ENCODE measurements at regions not wholly inside any gene's neighbourhood (a gene's known extent, or its start where the extent isn't known, plus 50 kb on each side); places are given as distances from the start of the nearest gene placed in this dataset.

DNA sequence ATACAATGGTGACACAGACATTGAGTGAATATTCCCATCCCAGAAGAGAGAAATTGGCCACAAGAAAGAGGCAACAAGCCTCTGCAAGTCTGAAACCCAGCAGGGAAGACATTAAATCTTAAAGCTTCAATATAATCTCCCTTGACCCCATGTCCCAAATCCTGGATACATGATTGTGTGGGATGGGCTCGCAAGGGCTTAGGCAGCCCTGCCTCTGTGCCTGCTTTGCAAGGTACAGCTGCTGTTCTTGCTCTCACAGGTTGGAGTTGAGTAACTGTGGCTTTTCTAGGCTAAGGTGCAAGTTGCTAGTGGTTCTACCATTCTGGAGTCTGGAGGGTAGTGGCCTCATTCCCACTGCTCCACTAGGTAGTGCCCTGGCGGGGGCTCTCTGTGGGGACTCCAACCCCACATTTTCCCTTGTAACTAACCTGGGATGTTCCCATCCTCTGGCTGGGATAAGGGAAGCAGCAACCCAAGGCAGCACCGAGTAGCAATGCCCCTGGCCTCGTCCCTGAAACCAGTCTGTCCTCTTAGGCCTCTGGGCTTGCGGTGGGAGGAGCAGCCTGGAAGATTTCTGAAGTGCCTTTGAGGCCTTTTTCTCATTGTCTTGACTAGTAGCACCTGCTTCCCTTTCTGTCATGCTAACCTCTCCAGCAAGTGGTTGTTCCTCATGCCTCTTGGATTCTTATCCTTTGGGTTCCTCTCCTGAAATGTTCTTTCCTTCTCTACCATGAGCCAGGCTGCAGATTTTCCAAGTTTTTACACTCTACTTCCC, 90.0 kb downstream of the FAM174B start:
- H3K4me3 ChIP-seq (ENCODE audit: low read depth, low read length): no peak overlapping the region
- no peak overlapping the region for H3K9ac ChIP-seq (ENCODE audit: low read depth, low read length)
- H3K4me1 ChIP-seq (ENCODE audit: control insufficient read depth, insufficient read depth, low read length): no peaks in the 10 kb centered on the region
- H3K9me3 ChIP-seq (ENCODE audit: control insufficient read depth, insufficient read depth, low read length): no peaks in the 10 kb centered on the region
- H3K27me3 ChIP-seq (ENCODE audit: control insufficient read depth, insufficient read depth, low read length): no peaks in the 10 kb centered on the region
- no peak overlapping the region for H3K27ac ChIP-seq (ENCODE audit: low read depth, low read length)
- H3K36me3 ChIP-seq (ENCODE audit: control insufficient read depth, insufficient read depth, low read length): no peaks in the 10 kb centered on the region

DNA sequence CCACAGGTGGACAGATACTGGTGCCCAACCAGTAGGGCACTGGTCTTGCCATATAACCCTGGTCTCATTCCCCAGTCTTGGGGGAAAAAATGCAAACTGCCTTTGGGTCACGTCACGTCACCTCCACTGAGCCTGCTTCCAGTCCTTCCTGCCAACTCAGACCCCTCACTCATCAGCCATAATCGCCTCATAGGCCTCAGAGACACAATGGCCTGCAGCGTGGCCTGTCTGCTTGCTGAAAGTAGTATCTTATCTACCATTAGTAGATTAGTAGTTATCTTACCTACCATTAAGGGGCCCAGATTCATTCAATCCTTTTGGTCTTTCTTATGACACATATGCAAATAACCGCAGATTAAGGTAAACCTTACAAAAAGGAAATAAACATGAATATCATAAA, 93.8 kb downstream of the FAM174B start:
- Histone ChIP-seq H3K4me3 (ENCODE audit: low read depth, low read length) (no peak overlapping the region), H3K9me3 (ENCODE audit: control insufficient read depth, insufficient read depth, low read length) (no peaks in the 10 kb centered on the region), H3K27ac (ENCODE audit: low read depth, low read length) (no peak overlapping the region), H3K9ac (ENCODE audit: low read depth, low read length) (no peak overlapping the region), H3K4me1 (ENCODE audit: control insufficient read depth, insufficient read depth, low read length) (no peaks in the 10 kb centered on the region), H3K27me3 (ENCODE audit: control insufficient read depth, insufficient read depth, low read length) (no peaks in the 10 kb centered on the region), H3K36me3 (ENCODE audit: control insufficient read depth, insufficient read depth, low read length) (no peaks in the 10 kb centered on the region)

DNA sequence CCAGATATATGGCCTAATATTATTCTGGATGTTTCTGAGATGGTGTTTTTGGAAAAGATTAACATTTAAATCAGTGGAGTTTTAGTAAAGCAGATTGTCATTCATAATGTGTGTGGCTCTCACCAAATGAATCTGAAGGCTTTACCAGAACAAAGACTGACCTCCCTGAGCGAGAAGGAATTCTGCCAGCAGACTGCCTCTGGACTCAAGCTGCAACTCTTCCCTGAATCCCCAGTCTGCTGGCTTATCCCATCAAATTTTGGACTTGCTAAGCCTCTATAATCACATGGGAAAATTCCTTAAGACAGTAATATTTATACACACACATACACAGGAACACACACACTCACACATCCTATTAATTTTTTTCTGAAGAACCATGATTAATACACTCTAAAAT, 102.3 kb downstream of the FAM174B start:
- H3K36me3 ChIP-seq (ENCODE audit: control insufficient read depth, insufficient read depth, low read length): no peaks in the 10 kb centered on the region

DNA sequence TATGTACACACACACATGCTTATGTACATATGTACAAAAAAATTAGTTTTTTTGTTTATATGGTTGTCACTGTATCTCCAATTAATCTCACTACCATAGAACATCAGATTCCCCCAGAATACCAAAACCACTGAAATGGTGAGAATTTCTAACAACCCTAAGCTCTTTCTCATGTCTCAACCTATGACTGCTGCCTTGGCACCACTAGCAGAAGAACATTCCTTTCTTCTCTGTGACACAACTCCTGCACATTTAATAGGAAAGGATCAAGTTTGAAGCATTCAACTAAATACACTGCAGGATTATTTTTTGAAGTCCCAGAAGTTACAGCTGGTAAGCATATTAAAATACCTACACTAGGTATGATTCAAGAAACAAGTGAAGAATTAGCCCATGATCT, 109.6 kb downstream of the FAM174B start:
- Histone ChIP-seq H3K36me3 (ENCODE audit: control insufficient read depth, insufficient read depth, low read length) (no peaks in the 10 kb centered on the region), H3K27ac (ENCODE audit: low read depth, low read length) (no peak overlapping the region), H3K27me3 (ENCODE audit: control insufficient read depth, insufficient read depth, low read length) (no peaks in the 10 kb centered on the region; the same call in 1 of the 2 replicates), H3K4me3 (ENCODE audit: low read depth, low read length) (no peak overlapping the region), H3K9ac (ENCODE audit: low read depth, low read length) (no peak overlapping the region), H3K9me3 (ENCODE audit: control insufficient read depth, insufficient read depth, low read length) (no peaks in the 10 kb centered on the region; the same call in 1 of the 2 replicates), H3K4me1 (ENCODE audit: control insufficient read depth, insufficient read depth, low read length) (no peaks in the 10 kb centered on the region)

More for the DNA sequence above, 102.3 kb downstream of the FAM174B start:
- Histone ChIP-seq H3K9ac (ENCODE audit: low read depth, low read length) (no peak overlapping the region), H3K4me3 (ENCODE audit: low read depth, low read length) (no peak overlapping the region), H3K9me3 (ENCODE audit: control insufficient read depth, insufficient read depth, low read length) (no peaks in the 10 kb centered on the region), H3K27ac (ENCODE audit: low read depth, low read length) (no peak overlapping the region), H3K27me3 (ENCODE audit: control insufficient read depth, insufficient read depth, low read length) (no peaks in the 10 kb centered on the region), H3K4me1 (ENCODE audit: control insufficient read depth, insufficient read depth, low read length) (no peaks in the 10 kb centered on the region)

- no peak overlapping the region for H3K9ac ChIP-seq (ENCODE audit: low read depth, low read length)
- H3K4me1 ChIP-seq (ENCODE audit: control insufficient read depth, insufficient read depth, low read length): no peaks in the 10 kb centered on the region
- H3K27ac ChIP-seq (ENCODE audit: low read depth, low read length): no peak overlapping the region
- H3K27me3 ChIP-seq (ENCODE audit: control insufficient read depth, insufficient read depth, low read length): no peaks in the 10 kb centered on the region
- H3K4me3 ChIP-seq (ENCODE audit: low read depth, low read length): no peak overlapping the region
- H3K36me3 ChIP-seq (ENCODE audit: control insufficient read depth, insufficient read depth, low read length): no peaks in the 10 kb centered on the region
- H3K9me3 ChIP-seq (ENCODE audit: control insufficient read depth, insufficient read depth, low read length): peaks cover 7% of the 10 kb centered on the region; the same call in 1 of the 2 replicates
These were observed 114.0 kb downstream of the FAM174B start for GRCh38 chr15:92541291-92542200.

GRCh38 chr15:92538115-92538514, 117.5 kb downstream of the FAM174B start:
- H3K4me3 ChIP-seq (ENCODE audit: low read depth, low read length): no peak overlapping the region
- no peak overlapping the region for H3K9ac ChIP-seq (ENCODE audit: low read depth, low read length)
- H3K36me3 ChIP-seq (ENCODE audit: control insufficient read depth, insufficient read depth, low read length): no peaks in the 10 kb centered on the region
- H3K4me1 ChIP-seq (ENCODE audit: control insufficient read depth, insufficient read depth, low read length): no peaks in the 10 kb centered on the region
- H3K27me3 ChIP-seq (ENCODE audit: control insufficient read depth, insufficient read depth, low read length): no peaks in the 10 kb centered on the region
- no peak overlapping the region for H3K27ac ChIP-seq (ENCODE audit: low read depth, low read length)
- peaks cover 10% of the 10 kb centered on the region for H3K9me3 ChIP-seq (ENCODE audit: control insufficient read depth, insufficient read depth, low read length)

DNA sequence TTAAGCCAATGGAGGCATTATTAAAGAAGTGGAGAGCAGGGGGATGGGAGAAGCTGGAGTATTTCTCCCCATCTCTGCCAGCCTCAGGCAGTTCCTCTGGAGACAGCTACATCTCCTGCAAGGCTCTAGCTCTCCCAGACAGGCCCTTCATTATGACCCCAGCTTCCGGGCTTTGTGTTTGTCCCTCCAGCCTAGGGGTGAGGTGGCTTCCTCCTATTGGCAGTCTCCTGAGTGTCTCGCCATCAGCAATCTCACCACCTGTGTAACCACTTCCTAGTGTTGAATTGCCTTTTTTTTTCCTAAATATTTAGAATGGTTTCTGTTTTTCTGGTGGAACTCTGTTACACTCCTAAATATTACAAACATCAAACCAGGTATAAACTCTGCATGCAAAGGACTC, 122.3 kb downstream of the FAM174B start:
- Histone ChIP-seq H3K9ac (ENCODE audit: low read depth, low read length) (no peak overlapping the region), H3K4me3 (ENCODE audit: low read depth, low read length) (no peak overlapping the region), H3K4me1 (ENCODE audit: control insufficient read depth, insufficient read depth, low read length) (no peaks in the 10 kb centered on the region), H3K27ac (ENCODE audit: low read depth, low read length) (no peak overlapping the region), H3K27me3 (ENCODE audit: control insufficient read depth, insufficient read depth, low read length) (no peaks in the 10 kb centered on the region), H3K36me3 (ENCODE audit: control insufficient read depth, insufficient read depth, low read length) (no peaks in the 10 kb centered on the region), H3K9me3 (ENCODE audit: control insufficient read depth, insufficient read depth, low read length) (peaks cover 6% of the 10 kb centered on the region; the same call in 1 of the 2 replicates)

DNA sequence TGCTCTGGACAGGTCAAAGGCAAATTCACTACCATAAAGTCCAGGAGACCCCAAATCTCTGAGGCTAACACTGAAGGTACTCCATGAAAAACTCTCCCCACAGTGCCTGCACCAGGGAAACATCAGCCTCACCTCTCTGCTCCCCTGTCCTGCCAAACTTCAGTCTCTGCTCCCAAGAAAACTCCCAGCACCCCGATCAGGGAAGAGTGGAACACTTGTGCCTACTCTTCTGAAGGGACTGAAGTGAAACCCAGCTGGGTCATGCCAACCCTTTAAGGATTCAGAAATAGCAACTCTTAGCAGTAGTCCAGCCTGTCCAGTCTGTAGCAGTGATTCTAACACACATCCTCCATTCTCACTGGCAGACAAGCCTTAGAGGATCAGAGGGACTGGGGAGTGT, 124.2 kb downstream of the FAM174B start:
- Histone ChIP-seq H3K27ac (ENCODE audit: low read depth, low read length) (no peak overlapping the region), H3K4me1 (ENCODE audit: control insufficient read depth, insufficient read depth, low read length) (no peaks in the 10 kb centered on the region), H3K9ac (ENCODE audit: low read depth, low read length) (no peak overlapping the region), H3K36me3 (ENCODE audit: control insufficient read depth, insufficient read depth, low read length) (no peaks in the 10 kb centered on the region), H3K27me3 (ENCODE audit: control insufficient read depth, insufficient read depth, low read length) (no peaks in the 10 kb centered on the region), H3K4me3 (ENCODE audit: low read depth, low read length) (no peak overlapping the region), H3K9me3 (ENCODE audit: control insufficient read depth, insufficient read depth, low read length) (peaks cover 6% of the 10 kb centered on the region; the same call in 1 of the 2 replicates)

- no peak overlapping the region for H3K9ac ChIP-seq (ENCODE audit: low read depth, low read length)
- H3K36me3 ChIP-seq (ENCODE audit: control insufficient read depth, insufficient read depth, low read length): no peaks in the 10 kb centered on the region
- no peak overlapping the region for H3K4me3 ChIP-seq (ENCODE audit: low read depth, low read length)
- H3K9me3 ChIP-seq (ENCODE audit: control insufficient read depth, insufficient read depth, low read length): 0 out of 2 replicates have a peak, but pooled peaks cover 4% of the 10 kb centered on the region
- H3K27ac ChIP-seq (ENCODE audit: low read depth, low read length): no peak overlapping the region
- no peaks in the 10 kb centered on the region for H3K27me3 ChIP-seq (ENCODE audit: control insufficient read depth, insufficient read depth, low read length)
- H3K4me1 ChIP-seq (ENCODE audit: control insufficient read depth, insufficient read depth, low read length): no peaks in the 10 kb centered on the region
These were observed 126.8 kb downstream of the FAM174B start for GRCh38 chr15:92528736-92529135.

DNA sequence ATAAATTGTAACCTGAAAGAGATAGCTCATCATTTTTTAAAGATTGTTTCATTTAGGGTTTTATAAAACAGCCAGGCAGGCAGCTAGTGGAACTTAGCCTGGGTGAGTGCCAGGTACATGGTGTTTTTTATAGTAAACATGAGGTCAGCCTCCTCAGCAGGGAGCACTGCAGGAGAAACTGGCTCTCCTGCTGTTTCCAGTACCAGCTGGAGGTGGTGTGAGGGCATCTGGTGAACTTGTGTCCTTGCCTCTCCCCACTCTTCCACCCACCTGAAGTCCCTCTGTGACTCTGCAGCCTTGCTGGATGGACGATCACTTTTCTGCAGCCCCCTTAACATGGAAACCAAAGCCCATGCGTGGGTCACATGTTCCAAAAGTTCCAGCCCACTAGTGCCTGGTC, 128.4 kb downstream of the FAM174B start:
- Histone ChIP-seq H3K4me3 (ENCODE audit: low read depth, low read length) (no peak overlapping the region), H3K9me3 (ENCODE audit: control insufficient read depth, insufficient read depth, low read length) (0 out of 2 replicates have a peak, but pooled peaks cover 4% of the 10 kb centered on the region), H3K36me3 (ENCODE audit: control insufficient read depth, insufficient read depth, low read length) (no peaks in the 10 kb centered on the region), H3K4me1 (ENCODE audit: control insufficient read depth, insufficient read depth, low read length) (no peaks in the 10 kb centered on the region), H3K27me3 (ENCODE audit: control insufficient read depth, insufficient read depth, low read length) (no peaks in the 10 kb centered on the region), H3K9ac (ENCODE audit: low read depth, low read length) (no peak overlapping the region), H3K27ac (ENCODE audit: low read depth, low read length) (no peak overlapping the region)

GRCh38 chr15:92525758-92526245, 129.8 kb downstream of the FAM174B start:
- Histone ChIP-seq H3K27ac (ENCODE audit: low read depth, low read length) (no peak overlapping the region), H3K9ac (ENCODE audit: low read depth, low read length) (no peak overlapping the region), H3K27me3 (ENCODE audit: control insufficient read depth, insufficient read depth, low read length) (no peaks in the 10 kb centered on the region), H3K4me3 (ENCODE audit: low read depth, low read length) (no peak overlapping the region), H3K36me3 (ENCODE audit: control insufficient read depth, insufficient read depth, low read length) (no peaks in the 10 kb centered on the region), H3K9me3 (ENCODE audit: control insufficient read depth, insufficient read depth, low read length) (0 out of 2 replicates have a peak, but pooled peaks cover 4% of the 10 kb centered on the region), H3K4me1 (ENCODE audit: control insufficient read depth, insufficient read depth, low read length) (0 out of 2 replicates have a peak, but pooled peaks cover 3% of the 10 kb centered on the region)
